T47D (cell line): ENCODE measurements at regions not wholly inside any gene's neighbourhood (a gene's known extent, or its start where the extent isn't known, plus 50 kb on each side); places are given as distances from the start of the nearest gene placed in this dataset.

Source experiments
- DNase-seq, 2 experiments: peaks; one replicate each; pipeline versions ENCODE4 v3.0.0 to v3.0.0-alpha.2; 2011 to 2012; ENCODE audit warnings: low read depth in 1 of 2, low spot score in 1 of 2
- JUND ChIP-seq: IDR thresholded peaks from 2 replicates; pipeline ENCODE4 v1.6.1; 2012; ENCODE audit warnings: low read depth
- in situ Hi-C: cut with HindIII; loops from 2 replicates; pipeline ENCODE4 v1.10.0; 2016; ENCODE audit warnings: low sequenced_read_pairs, low pct_unique_long_range_greater_than_20kb

- DNase-seq, result no peak
- no peak for TF ChIP-seq JUND
- in situ Hi-C loops, result no loop called here
Measured at GRCh38 chr2:240329116-240329665, 106.3 kb upstream of the GPC1 start.

GRCh38 chr2:240329778-240330177, 105.7 kb upstream of the GPC1 start:
- no peak for TF ChIP-seq JUND
- no peak for DNase-seq
- in situ Hi-C loops, result no loop called here

DNA sequence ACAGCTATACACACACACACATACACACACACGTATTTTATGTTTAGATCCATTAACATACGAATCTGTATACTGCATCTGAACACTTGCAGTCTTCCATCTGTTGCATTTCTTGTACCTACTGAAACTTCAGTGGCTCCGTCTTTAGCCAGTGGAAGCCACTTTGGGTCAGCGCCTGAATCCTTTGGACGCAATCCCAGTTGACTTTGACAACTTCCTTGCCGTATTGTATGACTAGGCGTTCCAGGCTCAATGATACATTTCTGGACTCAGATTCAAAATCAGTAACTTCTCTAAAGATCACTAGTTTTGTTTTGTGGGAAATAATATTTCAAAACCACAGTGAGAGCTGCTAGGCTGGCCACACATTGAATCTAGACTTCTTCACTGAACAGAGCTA, 101.5 kb upstream of the GPC1 start:
- in situ Hi-C loops, result no loop called here
- TF ChIP-seq JUND, result no peak
- no peak for DNase-seq

- no peak for DNase-seq
- in situ Hi-C loops, result no loop called here
- no peak for TF ChIP-seq JUND
Measured at GRCh38 chr2:240335061-240335460, 100.4 kb upstream of the GPC1 start.

DNA sequence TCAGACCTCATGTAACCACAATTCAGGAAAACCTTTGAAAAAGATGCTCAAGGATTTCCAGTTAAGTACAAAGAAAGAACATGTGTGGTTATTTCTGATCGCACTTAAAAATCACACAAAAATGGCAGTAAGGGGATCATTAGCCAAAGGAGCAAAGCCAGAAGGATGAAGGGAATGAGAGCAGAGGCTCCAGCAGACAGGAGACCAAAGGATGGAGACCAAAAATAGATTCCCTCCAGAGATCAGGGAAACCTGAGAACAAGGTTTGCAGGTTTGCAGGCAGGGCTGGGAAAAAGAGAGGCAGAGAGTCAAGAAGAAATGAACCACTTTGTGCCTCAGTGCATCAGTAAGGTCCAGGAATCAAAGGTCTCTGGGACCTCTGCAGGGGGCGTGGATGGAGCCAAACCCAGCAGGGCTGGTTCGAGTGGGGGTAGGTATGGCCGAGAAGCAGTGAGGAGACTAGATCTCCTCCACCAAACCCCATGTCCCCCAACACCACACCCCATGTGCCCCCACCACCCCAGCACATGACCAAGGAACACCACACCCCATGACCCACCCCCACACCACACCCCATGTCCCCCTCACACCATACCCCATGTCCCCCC, 98.5 kb upstream of the GPC1 start:
- no peak for TF ChIP-seq JUND
- DNase-seq, result no peak
- in situ Hi-C loops, result no loop called here

- DNase-seq, result no peak
- no peak for TF ChIP-seq JUND
- in situ Hi-C loops, result no loop called here
Measured at GRCh38 chr2:240338274-240338673, 97.2 kb upstream of the GPC1 start.

DNA sequence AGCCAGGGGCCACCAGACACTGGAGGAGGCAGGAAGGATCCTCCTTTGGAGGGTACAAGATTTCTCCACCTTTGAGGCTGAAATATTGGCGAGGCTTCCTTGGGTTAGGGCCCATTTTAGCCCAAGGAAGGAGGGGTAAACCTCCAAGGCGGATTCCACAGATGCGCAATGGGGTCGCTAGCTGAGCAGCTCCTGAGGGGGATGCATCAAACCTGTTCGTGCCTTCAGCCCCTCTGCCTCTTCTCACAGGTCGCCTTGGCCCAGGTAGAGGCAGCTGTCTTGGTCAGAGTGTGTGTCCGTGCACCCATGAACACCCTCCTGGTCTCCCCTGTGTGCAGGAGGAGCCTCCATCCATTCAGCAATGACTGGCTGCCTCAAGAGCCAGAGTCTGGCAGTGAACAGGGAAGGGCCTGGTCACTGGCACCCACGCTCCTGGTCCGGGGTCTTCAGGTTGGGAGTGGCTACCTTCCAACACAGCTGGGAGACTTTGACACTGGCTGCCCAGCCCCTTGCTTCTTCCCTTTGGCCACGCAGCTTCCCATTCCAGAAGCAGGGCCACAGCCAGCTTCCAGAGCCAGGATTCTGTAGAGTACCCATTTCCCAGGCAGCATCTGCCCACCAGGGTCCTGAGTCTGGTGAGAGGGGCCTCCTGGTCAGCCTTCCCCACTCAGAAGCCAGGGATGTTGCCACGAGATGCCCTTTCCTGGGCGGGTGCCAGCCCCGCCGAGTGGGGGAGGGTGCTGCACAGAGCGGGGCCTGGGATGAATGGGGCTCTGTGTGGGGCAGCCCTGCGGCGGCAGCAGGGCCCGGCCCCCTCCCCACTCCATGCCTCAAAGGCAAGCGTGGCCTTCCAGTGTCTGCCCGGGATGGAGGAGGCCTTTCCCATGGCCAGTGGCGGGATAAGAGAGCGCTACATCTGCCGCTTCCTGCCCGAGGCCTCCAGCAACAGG, 95.8 kb upstream of the GPC1 start:
- DNase-seq, result no peak
- in situ Hi-C loops, result no loop called here
- TF ChIP-seq JUND, result no peak

GRCh38 chr2:240340361-240340761, 95.1 kb upstream of the GPC1 start:
- TF ChIP-seq JUND, result no peak
- in situ Hi-C loops, result no loop called here
- DNase-seq, result no peak

- no peak for TF ChIP-seq JUND
- in situ Hi-C loops, result no loop called here
- no peak for DNase-seq
Measured at GRCh38 chr2:240341064-240341463, 94.4 kb upstream of the GPC1 start.

GRCh38 chr2:240343548-240343947, 91.9 kb upstream of the GPC1 start:
- no peak for DNase-seq
- no peak for TF ChIP-seq JUND
- in situ Hi-C loops, result no loop called here

GRCh38 chr2:240344904-240345303, 90.6 kb upstream of the GPC1 start:
- TF ChIP-seq JUND, result no peak
- no peak for DNase-seq
- in situ Hi-C loops, result no loop called here

DNA sequence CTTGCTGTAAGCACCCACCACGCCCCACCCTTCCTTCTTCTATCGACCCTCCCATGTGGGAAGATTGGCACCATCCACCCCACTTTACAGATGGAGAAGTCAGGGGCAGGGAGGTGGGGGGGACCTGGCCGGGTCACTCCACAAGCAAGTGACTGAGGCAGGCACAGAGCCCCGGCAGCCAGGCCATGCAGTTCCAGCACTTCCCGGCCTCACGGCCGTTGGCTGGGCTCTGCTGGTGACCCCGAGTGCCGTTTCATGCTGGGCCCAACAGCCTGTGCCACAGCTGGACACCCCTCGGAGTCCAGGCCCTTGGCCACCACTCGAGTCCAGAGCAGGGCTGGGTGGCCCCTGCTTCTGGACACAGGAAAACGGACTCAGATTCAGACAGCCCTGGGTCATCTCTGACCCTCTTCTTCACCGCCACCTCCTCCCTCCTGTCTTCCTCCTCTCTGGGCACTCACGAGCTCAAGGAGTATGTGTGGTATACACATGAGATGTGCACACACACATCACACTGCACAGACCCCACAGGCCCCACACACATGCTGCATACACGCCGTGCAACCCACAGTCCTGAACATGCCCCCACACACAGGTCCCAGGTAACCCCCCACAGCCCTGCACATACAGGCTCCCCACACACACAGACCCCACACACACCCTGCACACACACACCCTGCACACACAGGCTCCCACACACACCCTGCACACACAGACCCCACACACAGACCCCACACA, 89.3 kb upstream of the GPC1 start:
- no peak for DNase-seq
- in situ Hi-C loops, result no loop called here
- no peak for TF ChIP-seq JUND
